ENCODE measurements at regions not wholly inside any gene's neighbourhood (a gene's known extent, or its start where the extent isn't known, plus 50 kb on each side); places are given as distances from the start of the nearest gene placed in this dataset.

- TF ChIP-seq CTCF (IDR thresholded peaks at IDR 0.05; ENCODE audit: low read depth, low read length, missing control alignments): no peak
- H3K4me3 ChIP-seq (ENCODE audit: low read depth, low read length): no peak overlapping the region
- no peak for DNase-seq (ENCODE audit: low read depth)
Observed at GRCh38 chr3:175869404-175869803, 1010.3 kb downstream of the NAALADL2 start.

GRCh38 chr3:175868626-175869025, 1009.5 kb downstream of the NAALADL2 start:
- no peak overlapping the region for H3K4me3 ChIP-seq (ENCODE audit: low read depth, low read length)
- no peak for DNase-seq (ENCODE audit: low read depth)
- no peak for TF ChIP-seq CTCF (IDR thresholded peaks at IDR 0.05; ENCODE audit: low read depth, low read length, missing control alignments)

- no peak for TF ChIP-seq CTCF (IDR thresholded peaks at IDR 0.05; ENCODE audit: low read depth, low read length, missing control alignments)
- no peak for DNase-seq (ENCODE audit: low read depth)
- no peak overlapping the region for H3K4me3 ChIP-seq (ENCODE audit: low read depth, low read length)
Observed at GRCh38 chr3:175865724-175866123, 1006.6 kb downstream of the NAALADL2 start.

- DNase-seq (ENCODE audit: low read depth): no peak
- H3K4me3 ChIP-seq (ENCODE audit: low read depth, low read length): no peak overlapping the region
- no peak for TF ChIP-seq CTCF (IDR thresholded peaks at IDR 0.05; ENCODE audit: low read depth, low read length, missing control alignments)
Observed at GRCh38 chr3:175861916-175862315, 1002.8 kb downstream of the NAALADL2 start.

Measured in GM12864 (cell line).